HG03520 (cell line): ENCODE measurements at regions not wholly inside any gene's neighbourhood (a gene's known extent, or its start where the extent isn't known, plus 50 kb on each side); places are given as distances from the start of the nearest gene placed in this dataset.

ENCODE experiments used
- ATAC-seq: cut with Tn5 transposase; IDR thresholded peaks from one replicate; pipeline ENCODE4 v1.9.1; 2021; ENCODE audit warnings: mild to moderate bottlenecking, moderate library complexity; ENCODE audit not compliant: unreplicated experiment

DNA sequence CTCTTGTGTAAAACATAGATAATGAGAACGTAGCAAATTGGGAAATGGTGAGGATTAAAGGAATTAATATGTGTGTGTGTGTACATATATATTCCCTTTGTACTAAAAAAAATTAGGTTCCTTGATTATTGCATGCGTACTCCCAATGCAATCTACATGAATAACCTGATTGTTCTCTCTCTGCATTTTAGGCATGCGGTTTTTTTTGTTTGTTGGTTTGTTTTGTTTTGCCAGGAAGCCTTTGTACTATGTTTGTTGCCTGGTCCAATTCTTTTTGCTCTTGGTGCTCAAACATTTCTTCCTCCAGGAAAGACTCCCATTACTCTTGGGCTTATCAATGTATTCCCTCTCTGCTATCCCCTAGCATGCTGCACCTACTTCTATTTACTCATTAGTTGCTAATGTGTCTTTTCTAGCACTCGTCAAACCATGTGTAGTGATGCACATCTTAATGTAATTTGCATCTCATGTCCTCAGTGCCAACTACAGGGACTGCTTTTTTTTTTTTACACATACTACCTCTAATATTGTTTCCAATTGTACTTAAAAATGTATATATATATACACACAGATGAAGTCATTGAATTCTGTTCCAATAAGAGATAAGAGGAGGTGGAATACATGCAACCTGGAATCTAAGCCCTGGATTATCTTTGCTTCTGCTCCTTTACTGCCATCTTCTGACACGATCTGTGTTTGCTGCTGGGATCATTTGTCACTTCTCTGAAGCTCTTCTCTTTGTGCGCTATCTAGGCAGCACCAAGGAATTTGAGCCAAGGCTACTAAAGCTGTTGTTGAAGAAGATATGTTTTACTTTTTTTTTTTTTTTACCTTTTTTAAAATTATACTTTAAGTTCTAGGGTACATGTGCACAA is 197.2 kb upstream of the ANO3 start:
- ATAC-seq: no peak

DNA sequence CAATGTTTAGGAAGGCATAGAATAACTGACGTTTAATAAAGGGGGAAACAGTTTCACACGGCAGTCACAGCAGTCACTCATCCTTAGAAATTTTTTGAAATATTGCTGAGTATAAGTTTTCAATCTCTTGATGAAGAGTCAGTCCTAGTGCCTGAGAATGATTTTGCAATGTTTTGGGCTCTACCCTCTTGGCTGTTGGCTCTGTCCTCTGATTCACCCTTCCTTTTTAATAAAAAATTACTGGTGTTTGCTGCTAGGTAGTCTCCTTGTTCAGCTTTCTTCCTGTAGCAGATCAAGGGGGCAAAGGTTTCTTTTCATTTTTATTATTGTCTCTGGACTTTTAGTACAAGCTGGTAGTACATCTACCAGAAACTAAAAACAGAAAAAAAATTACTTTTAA is 194.3 kb upstream of the ANO3 start:
- ATAC-seq: no peak

DNA sequence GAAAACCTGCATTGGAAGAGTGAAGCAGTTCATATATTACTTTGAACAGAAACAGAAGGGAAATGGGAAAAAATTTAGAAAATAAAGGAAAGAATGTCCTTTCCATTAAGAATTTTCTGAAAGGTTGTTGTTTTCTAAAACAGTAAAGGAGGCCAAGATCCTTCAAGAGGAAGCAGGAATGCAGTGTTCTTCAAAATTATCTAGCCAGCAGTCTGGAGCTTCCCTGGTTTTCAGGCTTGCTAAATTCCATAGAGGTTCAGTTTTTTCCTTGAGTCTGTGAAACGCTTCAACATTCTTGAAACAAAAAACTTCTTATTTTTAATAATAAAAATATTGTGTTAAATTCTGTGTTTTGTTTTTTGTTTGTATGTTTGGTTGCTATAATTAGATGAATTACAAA is 189.0 kb upstream of the ANO3 start:
- no peak for ATAC-seq

DNA sequence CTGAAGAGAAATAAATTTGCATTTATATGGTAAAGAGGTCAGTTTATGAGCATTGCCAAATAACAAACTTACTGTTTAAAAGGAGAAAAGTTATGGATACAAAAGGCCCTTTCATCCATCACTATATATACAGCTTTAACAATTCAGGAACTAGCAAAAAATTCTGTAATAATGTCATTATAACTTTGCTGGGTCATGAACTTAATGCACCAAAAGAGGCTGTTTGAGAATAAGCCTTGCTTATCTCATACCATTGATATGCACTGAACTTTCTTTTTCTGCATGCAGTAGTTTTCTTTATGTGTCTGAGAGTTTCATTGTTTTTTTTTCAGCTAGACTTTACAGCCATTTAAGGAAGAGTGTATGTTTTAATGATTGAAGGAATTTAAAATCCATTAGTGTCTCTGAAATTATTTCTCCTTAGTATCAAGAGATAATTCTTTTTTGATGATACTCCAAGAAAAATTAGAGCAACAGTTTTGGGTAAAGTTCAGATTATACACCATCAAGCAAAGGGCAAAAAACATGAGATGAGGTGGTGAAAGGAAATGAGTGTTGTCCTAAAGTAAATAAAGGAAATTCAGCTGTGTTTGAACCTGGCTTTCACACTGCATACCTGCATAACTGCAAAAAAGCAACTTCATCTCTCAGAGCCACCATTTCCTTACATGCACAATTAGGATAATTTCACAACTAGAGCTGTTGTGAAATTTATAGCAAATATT is 188.2 kb upstream of the ANO3 start:
- ATAC-seq: no peak

DNA sequence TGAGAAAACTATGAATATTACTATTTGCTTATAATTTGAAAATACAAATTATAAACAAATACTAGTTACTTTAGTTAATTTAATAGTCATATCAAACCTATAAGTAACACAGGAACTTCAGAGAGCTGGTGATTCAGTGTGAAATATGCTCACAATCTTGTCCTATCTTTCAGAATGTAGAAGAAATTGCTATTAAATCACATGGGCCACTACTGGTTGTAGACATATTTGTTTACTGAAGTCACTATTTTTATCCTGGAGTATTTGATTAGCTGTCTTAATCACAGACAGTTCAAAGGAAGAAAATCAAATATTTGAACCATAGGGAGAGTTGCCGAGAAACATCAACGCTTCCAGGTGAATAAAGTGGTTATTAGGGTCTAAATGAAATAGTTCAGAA is 187.6 kb upstream of the ANO3 start:
- no peak for ATAC-seq

DNA sequence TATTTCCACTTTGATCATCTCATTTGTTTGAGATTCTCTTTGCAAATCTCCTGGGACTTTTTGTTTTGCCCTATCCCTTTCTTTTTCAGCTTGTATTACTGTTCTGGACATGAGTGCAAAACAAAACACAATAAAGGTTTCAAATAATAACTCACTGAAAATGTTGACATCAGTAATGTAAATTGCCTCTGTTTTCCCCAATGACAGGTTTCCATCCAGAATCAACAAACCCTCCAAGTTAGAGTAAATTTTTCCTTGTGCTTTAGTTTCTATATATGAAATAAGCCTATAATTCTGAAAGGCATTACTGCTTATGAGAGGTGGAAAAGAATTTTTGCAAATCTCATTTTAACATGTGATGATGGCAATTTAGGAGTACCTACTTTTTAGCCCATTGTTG is 187.0 kb upstream of the ANO3 start:
- ATAC-seq: no peak

DNA sequence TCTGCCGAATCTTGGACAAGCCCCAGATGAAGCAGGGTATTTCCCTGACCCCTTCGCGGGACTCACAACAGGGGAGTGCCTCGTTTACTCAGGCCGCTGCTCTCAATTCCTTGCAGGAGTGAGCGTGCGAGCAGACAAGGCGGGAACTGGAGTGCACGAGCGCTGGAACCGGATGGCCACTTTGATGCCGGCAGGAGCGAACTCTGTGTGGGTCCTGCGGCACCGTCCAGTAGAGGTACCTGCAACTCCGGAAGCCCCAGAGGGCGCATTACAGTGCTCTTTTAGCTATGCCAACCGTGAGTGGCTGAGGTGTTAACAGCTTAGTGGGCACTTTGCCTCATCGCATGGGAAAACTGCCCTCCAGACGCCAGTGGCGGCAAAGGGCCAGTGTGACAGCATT is 182.3 kb upstream of the ANO3 start:
- no peak for ATAC-seq

DNA sequence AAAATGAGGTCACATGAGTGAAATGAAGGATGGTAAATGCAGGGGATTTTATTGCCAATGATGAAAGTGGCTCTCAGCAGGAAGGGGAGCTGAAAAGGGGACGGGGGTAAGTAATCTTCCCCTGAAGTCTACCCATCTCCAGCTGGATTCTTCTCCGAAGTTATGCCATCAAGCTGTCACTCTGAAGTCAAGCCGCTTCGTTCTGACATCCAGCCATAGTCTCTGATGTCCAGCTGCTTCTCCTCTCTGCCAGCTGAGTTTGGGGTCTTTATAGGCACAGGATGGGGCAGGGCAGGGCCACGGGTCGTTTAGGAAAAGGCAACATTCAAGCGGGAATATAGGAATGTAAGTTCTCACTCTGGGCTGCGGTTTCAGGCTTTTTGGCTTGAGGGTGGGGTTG is 181.9 kb upstream of the ANO3 start:
- ATAC-seq: no peak

DNA sequence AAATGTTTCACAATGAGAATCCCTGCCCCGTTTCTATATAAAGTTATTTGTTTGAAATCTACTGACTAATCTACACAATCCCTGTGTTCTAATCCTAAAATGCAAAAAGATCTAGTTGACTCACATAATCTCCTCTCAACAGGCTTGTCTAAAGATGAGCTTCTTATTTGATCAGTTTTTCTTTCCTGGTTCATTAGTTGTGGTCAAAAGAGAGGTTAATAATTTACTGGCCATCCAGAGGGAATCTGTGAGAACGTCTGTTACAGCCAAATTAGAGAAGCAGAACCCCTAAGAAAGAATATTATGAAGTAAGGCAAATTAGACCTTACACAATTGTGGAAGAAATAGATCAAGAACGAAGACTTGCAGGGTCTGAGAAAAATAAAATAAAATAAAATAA is 173.7 kb upstream of the ANO3 start:
- ATAC-seq: no peak

DNA sequence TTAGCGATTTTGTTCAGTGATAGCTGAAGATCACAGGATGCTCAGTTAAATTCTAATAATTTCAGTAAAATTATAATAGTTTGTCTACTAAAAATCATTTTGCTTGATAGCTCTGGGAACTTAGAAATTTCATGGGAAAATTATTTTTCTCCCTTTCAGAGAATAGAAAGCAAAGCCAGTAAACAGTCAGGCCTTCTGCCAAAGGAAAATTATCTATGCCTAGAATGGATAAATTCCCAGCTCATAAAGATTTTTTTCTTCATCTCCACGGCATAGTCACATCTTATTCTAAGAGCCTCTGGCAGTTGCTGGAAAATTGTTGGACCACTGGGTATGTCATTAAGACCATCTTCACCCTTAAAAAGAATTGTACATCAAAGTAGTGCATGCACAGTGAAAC is 169.6 kb upstream of the ANO3 start:
- ATAC-seq: no peak

DNA sequence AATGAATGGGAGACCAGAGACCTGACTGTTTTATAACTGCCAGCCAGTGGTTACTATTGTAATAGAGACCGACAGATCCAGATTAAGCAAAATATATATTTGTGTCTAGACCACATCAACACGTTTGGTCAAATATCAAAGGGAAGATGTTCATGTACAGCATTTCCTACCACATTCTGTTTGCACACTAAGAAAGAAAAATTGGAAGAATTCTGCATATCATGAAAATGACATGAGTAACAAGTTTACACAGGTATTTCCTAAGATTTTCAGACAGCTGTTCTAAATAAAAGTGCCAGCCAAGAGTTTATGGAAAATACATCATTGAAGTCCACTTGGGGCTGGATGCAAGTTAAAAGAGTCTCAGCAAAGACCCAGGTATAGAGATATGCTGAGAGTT is 145.5 kb upstream of the ANO3 start:
- no peak for ATAC-seq

DNA sequence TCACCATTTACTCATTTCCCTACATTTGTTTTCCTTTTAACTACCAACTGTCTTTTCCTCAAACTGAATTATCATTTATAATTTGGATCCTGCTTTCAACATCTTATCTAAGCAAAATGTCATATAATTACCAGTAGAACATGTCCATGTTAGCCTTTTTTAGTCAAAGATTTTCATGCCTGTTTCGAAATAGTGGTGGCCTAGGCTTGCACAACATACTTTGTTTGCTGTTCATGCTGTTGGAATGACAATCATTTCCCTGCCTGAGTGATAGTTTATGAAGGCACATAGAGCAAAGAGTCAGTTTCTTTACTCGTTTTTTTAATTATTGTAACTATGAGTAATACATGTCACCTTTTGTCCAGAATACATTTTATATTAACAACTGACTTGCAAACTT is 144.3 kb upstream of the ANO3 start:
- ATAC-seq: no peak

DNA sequence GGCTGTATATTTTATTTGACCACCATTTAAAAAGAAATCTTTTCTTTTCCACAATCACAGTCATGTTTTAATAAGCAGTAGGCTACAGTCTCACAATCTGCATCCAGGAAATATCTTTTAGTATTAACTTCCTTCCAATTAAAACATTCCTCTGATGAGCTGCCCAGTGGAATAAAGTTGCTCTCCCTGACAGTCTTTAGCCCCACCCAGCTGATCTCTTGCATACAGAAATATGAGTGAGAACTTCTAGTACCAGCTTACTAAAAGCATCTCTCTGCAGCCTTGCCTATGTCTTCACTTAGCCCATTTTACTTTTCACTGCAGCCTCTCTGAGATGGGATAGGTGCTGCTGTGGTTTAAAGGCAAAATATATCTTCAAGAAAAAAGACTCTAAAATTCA is 143.4 kb upstream of the ANO3 start:
- ATAC-seq: no peak

DNA sequence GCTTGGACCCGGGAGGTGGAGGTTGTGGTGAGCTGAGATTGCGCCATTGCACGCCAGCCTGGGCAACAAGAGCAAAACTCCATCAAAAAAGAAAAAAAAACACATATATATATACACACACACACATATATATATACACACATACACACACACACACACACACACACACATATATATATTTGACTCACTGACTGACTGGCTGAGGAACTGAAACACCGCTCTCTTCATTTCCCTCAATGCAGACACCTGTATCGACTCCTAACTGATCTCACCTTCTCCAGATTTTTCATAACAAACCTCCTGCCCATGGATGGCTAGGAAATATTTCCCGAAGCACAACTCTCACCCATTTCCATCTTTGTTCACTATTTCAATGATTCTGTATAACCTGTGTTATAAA is 140.7 kb upstream of the ANO3 start:
- ATAC-seq: no peak

DNA sequence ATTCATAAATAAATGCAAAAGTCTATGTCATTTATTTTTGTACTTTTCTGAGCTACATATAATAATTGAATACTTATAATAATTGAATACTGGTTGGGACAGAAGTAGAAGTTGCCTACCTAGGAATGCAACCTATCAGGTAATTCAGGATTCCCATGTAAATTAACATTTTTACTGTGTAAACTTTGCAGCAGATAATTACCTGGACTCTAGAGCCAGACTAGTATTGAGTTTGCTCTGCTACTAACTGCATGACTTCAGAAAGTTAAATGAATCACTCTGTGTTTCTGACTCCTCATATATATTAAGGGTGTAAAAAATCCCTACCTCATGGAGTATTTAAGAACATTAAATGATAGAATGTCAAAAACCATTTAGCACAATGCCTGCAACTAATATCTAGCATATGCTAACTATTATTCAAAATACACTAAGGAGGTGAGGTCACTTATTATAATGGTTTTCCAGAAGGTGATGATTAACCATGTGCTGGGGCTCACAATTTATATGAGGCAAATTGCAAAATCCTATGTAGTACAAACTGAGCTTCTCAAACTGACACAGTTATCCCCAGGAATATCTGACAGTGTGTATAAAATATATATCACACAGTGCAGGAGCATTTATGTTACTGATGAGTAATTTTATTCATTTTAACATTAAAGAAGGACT is 138.1 kb upstream of the ANO3 start:
- no peak for ATAC-seq

DNA sequence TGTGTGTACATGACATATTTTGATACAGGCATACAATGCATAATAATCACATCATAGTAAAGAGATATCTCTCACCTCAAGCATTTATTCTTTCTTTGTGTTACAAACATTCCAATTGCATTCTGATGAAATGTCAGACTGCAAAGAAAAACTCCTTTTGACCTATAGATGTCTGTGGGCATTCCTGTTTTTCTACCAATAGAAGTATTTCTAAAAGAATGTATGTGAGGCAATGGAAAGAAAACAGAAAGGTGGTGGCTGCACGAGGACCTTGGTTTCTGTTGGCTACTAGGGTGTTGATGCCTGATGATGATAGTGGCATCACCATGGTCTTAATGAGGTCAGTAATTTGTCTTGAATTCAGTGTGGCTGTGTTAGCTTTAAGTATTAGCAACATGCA is 137.0 kb upstream of the ANO3 start:
- ATAC-seq: no peak

DNA sequence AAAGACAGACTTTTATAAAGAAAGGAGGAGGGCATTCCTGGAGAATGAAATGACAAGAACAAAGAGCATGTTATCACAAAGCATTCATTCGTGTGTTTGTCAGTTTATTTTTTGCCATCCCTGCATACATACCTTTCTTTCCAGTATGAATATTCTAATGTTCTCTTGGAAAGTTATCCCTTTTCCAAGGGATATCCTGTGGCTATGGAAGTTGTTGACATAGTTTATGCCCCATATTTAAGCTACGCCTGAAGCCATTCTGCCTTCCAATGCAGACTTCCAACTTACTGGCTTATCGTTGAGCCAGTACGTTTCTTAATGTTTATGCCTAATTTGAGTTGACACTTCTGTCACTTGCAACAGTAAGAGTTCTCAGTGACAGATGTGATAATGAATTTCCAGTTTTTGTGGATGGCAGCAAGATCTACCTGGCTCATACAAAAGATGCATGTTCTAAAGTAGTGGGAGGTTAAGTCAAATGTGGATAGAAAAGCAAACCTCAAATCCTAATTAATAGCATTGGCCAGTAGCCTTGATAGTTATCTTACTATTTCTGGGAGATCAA is 133.3 kb upstream of the ANO3 start:
- no peak for ATAC-seq

DNA sequence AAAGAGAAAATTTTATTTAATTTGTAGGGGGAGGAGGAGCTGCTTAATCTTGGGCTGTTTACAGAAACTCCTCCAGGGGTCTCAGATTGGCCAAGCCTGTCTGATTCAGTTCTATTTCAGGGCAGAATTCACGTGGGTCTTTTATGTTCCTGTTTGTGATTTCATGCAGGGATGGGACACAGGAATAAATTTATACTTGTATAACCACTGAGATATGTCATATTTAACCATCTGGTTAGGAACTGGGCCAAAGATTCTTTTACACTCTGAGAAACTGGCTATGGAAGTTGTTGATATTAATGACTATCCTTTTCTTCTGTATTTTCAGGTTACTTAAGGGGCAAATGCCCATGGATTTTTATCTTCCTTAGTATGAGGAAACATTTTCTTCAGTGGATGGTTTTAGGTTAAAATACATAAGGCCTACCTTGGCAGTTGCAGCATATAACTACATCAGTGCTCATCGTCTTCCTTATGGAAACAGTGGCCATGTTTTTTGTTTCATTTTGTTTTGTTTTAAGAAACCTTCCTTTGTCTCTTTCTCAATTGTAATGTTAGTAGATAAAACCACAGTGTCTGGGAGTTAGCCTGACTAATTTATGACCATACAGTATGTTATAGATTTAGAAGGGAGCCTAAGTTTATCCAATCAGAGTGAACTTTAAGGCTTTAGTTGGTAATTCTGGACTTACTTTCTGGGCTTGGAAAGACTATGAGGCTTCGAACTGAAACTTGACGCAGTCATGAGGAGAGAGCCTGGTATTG is 132.4 kb upstream of the ANO3 start:
- no peak for ATAC-seq

DNA sequence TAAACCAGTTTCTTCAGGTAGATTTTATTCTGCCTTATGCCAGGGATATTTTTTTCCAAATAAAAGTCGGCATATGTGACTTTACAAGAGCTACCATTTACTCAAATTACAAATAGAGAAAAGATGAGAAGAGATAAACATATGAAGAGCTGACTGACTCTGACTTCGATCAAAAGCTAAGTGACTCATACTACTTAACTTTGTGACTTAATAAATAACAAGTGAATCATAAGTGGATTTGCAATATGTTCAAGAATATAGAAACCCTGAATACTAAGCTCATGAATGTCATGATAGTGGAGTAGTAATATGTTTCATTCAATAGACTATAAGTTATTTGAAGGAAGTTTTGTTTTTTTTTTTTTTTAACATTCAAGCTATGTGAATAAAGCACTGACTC is 130.5 kb upstream of the ANO3 start:
- no peak for ATAC-seq

DNA sequence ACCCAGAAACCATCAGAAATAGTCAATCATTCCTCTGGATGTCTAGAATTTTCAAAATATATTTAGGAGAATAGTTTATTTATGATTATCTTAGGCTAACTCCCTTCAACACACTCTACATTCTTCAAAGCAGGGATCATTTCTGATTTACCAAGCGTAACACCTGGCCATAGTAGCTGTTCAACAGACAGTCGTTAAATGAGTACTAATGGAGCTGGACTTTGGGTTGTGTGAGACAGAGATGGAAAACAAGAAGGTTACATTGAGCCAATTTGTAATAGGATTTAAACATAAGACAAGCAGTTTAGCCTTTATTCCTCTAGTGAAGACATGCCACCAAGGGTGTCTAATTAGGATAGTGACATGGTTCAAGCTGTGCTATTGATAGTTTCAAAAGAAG is 129.2 kb upstream of the ANO3 start:
- ATAC-seq: no peak

DNA sequence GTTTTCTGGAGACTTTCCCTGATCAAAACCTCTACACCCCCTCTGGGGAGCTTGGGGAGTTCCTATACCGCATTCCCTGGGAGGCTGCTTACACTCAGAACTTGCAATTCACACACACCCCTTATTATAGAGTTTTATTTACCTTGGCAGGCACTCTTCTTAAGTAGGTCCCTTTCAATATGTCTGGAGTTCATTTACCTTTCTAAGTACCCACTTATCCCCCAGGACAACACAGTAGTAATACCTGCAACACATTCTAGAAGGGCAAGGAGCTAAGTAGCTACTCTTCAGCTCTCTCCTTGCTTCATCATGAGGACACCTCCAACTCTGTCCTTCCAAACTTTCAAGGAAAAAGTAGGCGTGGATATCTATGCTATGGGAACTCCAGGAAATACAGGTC is 127.8 kb upstream of the ANO3 start:
- ATAC-seq: no peak
